Fibroblast of lung (primary cell): ENCODE measurements at regions not wholly inside any gene's neighbourhood (a gene's known extent, or its start where the extent isn't known, plus 50 kb on each side); places are given as distances from the start of the nearest gene placed in this dataset.

Experiments
- EZH2 ChIP-seq: IDR thresholded peaks from 2 replicates; pipeline ENCODE4 v1.5.1; 2012; ENCODE audit warnings: low read length, control low read depth, mild to moderate bottlenecking; ENCODE audit errors: missing control alignments
- TF ChIP-seq, protein P1 (sequence below), 2 donors: IDR thresholded peaks in 1 of 2; conservative IDR thresholded peaks in 1 of 2; 1 replicate in 1 of 2; 2 replicates in 1 of 2; pipeline ENCODE4 v1.5.1; 2011 to 2012; ENCODE audit warnings: low read length in 2 of 2, control low read depth in 1 of 2, inconsistent platforms in 1 of 2, low read depth in 1 of 2, mild to moderate bottlenecking in 1 of 2

DNA sequence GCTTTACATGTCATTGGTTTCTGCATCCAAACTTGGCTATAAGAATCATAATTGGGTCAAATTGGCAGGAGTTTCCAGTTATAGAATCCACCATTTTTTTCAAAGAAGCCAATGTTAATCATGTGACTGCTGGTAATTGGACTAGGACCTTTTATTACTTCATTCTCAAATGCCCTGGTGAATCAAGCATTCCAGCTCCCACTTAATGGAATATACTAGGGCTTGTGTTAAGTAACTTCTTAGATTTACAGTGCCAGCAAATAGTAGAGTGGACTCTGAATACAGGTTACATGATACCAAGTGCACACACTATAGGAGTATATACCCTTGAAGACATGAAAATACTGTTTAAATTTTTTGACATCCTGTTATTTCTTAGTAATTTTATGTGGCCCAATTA, 96.7 kb downstream of the NUDT12 start:
- TF ChIP-seq, protein P1, sequence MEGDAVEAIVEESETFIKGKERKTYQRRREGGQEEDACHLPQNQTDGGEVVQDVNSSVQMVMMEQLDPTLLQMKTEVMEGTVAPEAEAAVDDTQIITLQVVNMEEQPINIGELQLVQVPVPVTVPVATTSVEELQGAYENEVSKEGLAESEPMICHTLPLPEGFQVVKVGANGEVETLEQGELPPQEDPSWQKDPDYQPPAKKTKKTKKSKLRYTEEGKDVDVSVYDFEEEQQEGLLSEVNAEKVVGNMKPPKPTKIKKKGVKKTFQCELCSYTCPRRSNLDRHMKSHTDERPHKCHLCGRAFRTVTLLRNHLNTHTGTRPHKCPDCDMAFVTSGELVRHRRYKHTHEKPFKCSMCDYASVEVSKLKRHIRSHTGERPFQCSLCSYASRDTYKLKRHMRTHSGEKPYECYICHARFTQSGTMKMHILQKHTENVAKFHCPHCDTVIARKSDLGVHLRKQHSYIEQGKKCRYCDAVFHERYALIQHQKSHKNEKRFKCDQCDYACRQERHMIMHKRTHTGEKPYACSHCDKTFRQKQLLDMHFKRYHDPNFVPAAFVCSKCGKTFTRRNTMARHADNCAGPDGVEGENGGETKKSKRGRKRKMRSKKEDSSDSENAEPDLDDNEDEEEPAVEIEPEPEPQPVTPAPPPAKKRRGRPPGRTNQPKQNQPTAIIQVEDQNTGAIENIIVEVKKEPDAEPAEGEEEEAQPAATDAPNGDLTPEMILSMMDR (conservative IDR thresholded peaks at IDR 0.05 in 1 of 2, IDR thresholded peaks at IDR 0.05 in 1 of 2; ENCODE audit: low read depth in 1 of 2, low read length in 2 of 2) = no peak
- no peak for TF ChIP-seq EZH2
